ENCODE measurements at regions not wholly inside any gene's neighbourhood (a gene's known extent, or its start where the extent isn't known, plus 50 kb on each side); places are given as distances from the start of the nearest gene placed in this dataset.

- H3K4me3 ChIP-seq (ENCODE audit: low read depth, low read length), result no peak overlapping the region
- no peaks in the 10 kb centered on the region for H3K27me3 ChIP-seq
- TF ChIP-seq CTCF (IDR thresholded peaks at IDR 0.05; ENCODE audit: low read depth, low read length), result no peak
- H3K4me1 ChIP-seq, result peaks cover 9% of the 10 kb centered on the region
- no peak for DNase-seq
- H3K36me3 ChIP-seq, result no peaks in the 10 kb centered on the region
- no peaks in the 10 kb centered on the region for H3K9me3 ChIP-seq
These were observed 70.7 kb upstream of the DPH6 start for GRCh38 chr15:35616498-35617271.

DNA sequence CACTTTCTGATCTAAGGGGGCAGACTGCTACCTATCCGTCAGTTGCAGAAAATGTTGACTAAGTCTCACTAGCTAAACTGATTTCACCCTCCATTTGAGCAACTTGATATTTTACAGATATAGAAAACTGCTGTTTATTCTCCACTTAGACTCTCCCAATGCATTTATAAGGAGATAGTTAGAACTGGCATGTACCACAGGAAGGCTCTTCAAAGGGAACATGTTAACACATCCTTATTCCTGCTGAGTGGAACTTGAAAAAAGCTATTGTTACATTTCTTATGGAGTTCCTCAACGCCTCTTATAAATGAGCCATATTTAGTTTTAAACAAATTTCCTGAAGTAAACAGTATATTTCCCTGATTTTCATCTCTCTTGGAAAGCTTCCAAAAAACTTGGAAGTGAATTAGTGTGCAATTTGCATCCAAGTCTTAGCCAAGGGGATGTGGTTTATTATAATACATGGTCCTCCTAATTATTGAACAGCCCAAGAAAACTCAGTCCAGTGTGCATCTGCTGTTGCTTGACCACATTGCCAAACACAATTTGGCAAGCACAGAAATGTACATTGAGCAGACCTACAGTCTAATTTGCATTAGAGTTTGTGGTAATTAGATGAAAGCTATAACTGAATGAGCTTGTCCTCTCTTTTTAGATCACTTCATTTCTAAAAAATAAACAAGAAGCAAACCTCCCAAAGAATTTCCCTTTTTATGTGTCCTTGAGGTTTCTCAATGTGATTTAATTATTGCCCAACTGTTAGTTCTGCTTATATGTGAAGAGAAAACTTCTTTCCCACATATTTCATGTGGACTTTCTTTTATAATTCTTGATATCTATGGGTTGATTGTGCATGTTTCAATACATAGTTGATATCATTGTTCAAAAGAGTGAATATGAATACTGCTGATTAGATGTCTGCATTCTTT lies 72.6 kb upstream of the DPH6 start:
- Histone ChIP-seq H3K4me3 (ENCODE audit: low read depth, low read length) (no peak overlapping the region), H3K9me3 (no peaks in the 10 kb centered on the region), H3K27me3 (no peaks in the 10 kb centered on the region), H3K4me1 (peaks cover 8% of the 10 kb centered on the region), H3K36me3 (no peaks in the 10 kb centered on the region)
- no peak for TF ChIP-seq CTCF (IDR thresholded peaks at IDR 0.05; ENCODE audit: low read depth, low read length)
- peak; percentile 24 for DNase-seq

- no peak for TF ChIP-seq CTCF (IDR thresholded peaks at IDR 0.05; ENCODE audit: low read depth, low read length)
- Histone ChIP-seq H3K27me3 (no peaks in the 10 kb centered on the region), H3K9me3 (no peaks in the 10 kb centered on the region), H3K4me3 (ENCODE audit: low read depth, low read length) (no peak overlapping the region), H3K4me1 (peaks cover 12% of the 10 kb centered on the region), H3K36me3 (no peaks in the 10 kb centered on the region)
- DNase-seq, result peak; percentile 21
These were observed 76.8 kb upstream of the DPH6 start for GRCh38 chr15:35622641-35623340.

GRCh38 chr15:35624881-35625280 lies 78.9 kb upstream of the DPH6 start:
- Histone ChIP-seq H3K4me1 (peaks cover 9% of the 10 kb centered on the region), H3K27me3 (no peaks in the 10 kb centered on the region), H3K4me3 (ENCODE audit: low read depth, low read length) (no peak overlapping the region), H3K9me3 (no peaks in the 10 kb centered on the region), H3K36me3 (no peaks in the 10 kb centered on the region)
- DNase-seq, result no peak
- no peak for TF ChIP-seq CTCF (IDR thresholded peaks at IDR 0.05; ENCODE audit: low read depth, low read length)

DNA sequence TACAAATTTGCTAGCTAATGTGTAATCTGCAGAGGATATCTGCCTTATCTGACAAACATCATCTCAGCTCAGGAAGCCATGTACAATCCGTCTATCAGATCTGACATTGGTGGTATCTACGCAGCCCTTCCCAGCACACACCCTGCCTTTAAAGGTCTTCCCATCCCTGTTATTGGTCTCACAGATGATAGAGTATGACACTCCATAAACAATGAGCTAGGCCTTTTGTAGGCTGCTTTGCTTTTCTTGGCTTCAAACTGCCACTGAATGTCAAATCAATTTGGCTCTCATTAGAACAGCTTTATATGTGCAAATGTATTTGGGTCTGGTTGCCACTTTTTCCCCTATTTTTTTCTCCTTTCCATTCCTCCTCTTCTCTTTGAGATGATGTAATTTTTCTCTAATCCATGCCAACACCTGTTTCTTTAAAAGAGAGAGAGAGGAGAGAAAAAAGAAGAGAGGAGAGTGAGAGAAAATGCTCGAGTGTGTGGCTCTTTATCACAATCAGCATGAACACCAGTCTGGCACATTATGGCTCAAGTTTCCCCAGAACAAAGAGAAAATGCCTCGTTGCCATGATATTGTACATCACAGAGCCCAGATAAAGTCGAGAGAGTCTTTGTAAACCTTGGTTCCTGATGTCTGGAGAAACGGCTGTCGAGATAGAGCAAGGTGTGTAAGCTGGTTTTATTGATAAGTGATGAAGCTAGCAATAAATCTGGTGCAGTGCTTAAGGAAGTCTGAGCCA lies 80.8 kb upstream of the DPH6 start:
- no peak for DNase-seq
- no peaks in the 10 kb centered on the region for H3K27me3 ChIP-seq
- no peak for TF ChIP-seq CTCF (IDR thresholded peaks at IDR 0.05; ENCODE audit: low read depth, low read length)
- no peak overlapping the region for H3K4me3 ChIP-seq (ENCODE audit: low read depth, low read length)
- H3K9me3 ChIP-seq, result no peaks in the 10 kb centered on the region
- H3K4me1 ChIP-seq, result peaks cover 9% of the 10 kb centered on the region
- H3K36me3 ChIP-seq, result no peaks in the 10 kb centered on the region

Measured in BE2C (cell line).